ENCODE measurements at regions not wholly inside any gene's neighbourhood (a gene's known extent, or its start where the extent isn't known, plus 50 kb on each side); places are given as distances from the start of the nearest gene placed in this dataset.

DNA sequence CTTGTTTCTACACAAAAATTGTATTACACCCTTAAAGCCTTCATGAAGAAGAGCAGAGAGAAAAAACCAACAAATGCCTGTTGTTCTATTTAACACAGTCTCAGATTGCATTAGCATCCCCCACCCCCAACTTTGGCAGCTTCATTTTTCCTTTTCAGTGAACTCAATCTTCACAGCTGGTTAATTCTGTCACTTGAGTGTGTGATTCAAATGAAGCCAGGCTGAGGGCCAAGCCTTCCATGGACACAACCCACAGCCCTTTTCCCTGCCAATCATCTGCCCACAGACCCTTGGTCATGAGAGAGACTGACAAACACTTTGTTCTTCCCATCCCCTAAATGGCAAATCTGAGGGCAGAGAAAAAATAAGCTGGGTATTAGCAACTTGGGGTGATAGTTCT is 217.5 kb upstream of the NMUR2 start:
- TF ChIP-seq ZFX (IDR thresholded peaks at IDR 0.05), result no peak
- TF ChIP-seq, protein P1, sequence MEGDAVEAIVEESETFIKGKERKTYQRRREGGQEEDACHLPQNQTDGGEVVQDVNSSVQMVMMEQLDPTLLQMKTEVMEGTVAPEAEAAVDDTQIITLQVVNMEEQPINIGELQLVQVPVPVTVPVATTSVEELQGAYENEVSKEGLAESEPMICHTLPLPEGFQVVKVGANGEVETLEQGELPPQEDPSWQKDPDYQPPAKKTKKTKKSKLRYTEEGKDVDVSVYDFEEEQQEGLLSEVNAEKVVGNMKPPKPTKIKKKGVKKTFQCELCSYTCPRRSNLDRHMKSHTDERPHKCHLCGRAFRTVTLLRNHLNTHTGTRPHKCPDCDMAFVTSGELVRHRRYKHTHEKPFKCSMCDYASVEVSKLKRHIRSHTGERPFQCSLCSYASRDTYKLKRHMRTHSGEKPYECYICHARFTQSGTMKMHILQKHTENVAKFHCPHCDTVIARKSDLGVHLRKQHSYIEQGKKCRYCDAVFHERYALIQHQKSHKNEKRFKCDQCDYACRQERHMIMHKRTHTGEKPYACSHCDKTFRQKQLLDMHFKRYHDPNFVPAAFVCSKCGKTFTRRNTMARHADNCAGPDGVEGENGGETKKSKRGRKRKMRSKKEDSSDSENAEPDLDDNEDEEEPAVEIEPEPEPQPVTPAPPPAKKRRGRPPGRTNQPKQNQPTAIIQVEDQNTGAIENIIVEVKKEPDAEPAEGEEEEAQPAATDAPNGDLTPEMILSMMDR (conservative IDR thresholded peaks at IDR 0.05), result no peak
- H3K27ac ChIP-seq, result no peak overlapping the region

DNA sequence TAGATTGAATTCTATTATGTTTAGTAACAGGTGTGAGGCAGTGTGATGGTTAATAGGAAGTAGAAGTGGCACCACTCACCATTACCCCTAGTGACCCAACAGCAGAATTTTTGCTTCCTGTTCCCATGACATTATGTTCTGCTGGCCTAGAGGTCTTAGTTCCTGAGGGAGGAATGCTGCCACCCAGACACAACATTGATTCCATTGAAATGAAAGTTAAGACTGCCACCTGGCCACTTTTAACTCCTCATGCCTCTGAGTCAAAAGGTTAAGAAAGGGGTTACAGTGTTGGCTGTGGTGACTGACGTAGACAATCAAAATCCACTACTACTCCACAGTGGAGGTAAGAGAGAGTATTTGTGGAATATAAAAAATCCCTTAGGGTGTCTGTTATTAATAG is 218.9 kb upstream of the NMUR2 start:
- TF ChIP-seq ZFX (IDR thresholded peaks at IDR 0.05), result no peak
- TF ChIP-seq, protein P1 (conservative IDR thresholded peaks at IDR 0.05), result no peak
- H3K27ac ChIP-seq, result no peak overlapping the region

DNA sequence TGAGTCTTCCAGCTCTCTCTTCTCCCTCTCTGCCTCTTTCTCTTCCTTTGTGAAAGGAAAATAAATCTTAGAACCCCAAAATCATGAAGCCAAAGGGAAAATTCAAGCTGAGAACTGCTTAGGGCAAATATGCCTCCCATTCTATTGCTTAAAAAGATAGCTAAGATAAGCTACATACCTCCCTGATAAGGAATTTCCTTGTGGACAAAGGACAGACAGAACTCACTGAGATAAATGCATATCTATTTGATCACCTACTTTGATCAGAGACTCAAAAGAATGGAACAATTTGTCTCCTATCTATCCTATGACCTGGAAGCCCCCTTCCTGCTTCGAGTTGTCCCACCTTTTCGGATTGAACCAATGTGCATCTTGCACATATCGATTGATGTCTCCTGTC is 220.6 kb upstream of the NMUR2 start:
- H3K27ac ChIP-seq, result no peak overlapping the region
- TF ChIP-seq, protein P1 (conservative IDR thresholded peaks at IDR 0.05), result no peak
- no peak for TF ChIP-seq ZFX (IDR thresholded peaks at IDR 0.05)

DNA sequence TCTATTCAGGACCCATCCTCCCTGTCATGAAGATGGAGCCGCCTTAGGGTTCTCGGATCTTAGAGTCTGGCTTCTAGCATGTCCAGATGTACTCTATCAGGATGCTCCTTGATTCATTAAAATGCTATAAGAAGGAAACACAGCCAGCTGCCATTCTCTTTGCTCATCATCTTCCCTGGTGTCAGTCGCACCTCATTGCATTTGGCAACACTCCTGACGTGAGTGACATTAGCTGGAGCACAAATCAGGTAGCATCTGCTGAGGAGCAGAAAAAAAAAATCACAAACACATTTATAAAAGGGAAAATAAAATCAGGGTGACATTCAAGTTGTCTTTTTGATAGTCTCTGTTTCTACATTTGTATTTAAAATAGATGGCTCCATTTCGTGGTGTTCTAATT is 226.1 kb upstream of the NMUR2 start:
- TF ChIP-seq, protein P1 (conservative IDR thresholded peaks at IDR 0.05), result no peak
- TF ChIP-seq ZFX (IDR thresholded peaks at IDR 0.05), result no peak
- no peak overlapping the region for H3K27ac ChIP-seq

DNA sequence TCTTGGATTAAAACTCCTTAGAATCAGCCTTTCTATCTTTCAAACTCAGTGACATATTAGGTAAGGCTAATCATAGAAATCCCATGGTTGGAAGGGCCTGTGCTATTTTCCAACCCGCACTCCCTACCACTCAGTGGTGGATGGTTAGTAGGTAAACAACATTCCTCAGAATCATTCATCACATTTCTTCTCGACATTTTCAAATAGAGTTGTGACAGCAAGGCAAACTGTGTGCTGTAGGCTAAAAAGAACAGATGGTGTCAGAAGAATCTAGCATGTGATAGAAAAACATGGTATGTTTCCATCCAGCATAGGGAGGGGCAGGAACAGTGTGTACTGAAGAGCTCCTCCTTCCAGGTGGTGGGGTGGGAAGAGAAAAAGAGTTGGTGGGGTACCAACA is 227.3 kb upstream of the NMUR2 start:
- TF ChIP-seq ZFX (IDR thresholded peaks at IDR 0.05), result no peak
- TF ChIP-seq, protein P1 (conservative IDR thresholded peaks at IDR 0.05), result no peak
- no peak overlapping the region for H3K27ac ChIP-seq

DNA sequence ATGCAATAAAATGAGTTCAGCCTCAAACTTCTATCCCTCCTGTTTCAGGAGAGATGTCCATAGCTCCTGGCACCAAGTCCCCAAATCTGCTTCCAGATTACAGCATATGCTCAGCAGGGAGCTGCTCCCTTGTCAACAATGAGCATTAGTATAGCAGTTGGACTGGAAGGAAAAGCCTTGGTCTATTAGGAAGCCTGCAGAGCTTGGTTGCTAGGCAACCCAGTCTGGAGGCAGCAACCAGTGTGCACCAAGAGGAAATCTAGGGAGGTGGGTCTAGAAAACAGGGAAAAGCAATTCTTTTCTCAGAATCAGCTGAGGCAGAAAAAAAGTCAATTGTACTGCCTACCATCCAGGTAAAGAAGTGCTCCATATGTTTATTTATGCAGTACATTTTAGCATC is 229.5 kb upstream of the NMUR2 start:
- H3K27ac ChIP-seq, result no peak overlapping the region
- TF ChIP-seq, protein P1 (conservative IDR thresholded peaks at IDR 0.05), result no peak
- no peak for TF ChIP-seq ZFX (IDR thresholded peaks at IDR 0.05)

DNA sequence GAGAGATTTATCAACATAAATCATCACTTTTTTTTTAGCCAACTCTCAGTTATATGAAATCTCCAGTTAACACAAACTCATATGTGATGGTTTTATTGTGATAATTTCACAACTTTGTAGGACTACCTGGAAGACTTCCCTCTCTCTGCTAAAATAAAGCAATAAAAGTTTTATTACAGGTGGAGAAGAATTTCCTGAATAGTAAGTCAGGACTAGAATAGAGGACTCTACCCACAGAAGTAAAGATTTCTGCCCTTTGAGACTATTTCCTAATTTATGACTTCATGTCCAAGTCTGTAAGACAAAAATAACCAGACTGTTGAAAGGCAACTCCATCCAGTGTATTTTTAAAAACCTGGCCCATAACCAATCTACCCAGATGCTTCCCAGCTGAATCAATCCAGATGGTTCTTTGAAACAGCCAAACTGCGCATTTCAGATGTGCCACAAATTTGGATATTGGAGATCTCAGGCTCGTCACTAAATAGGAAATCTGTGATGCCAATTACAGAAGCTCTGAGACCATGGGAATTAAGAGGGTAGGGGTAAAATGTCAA is 234.0 kb upstream of the NMUR2 start:
- H3K27ac ChIP-seq, result no peak overlapping the region
- no peak for TF ChIP-seq ZFX (IDR thresholded peaks at IDR 0.05)
- TF ChIP-seq, protein P1 (conservative IDR thresholded peaks at IDR 0.05), result no peak

All from C4-2B (cell line).